HG03135 (cell line): ENCODE measurements at regions not wholly inside any gene's neighbourhood (a gene's known extent, or its start where the extent isn't known, plus 50 kb on each side); places are given as distances from the start of the nearest gene placed in this dataset.

ENCODE experiments used
- ATAC-seq: cut with Tn5 transposase; IDR thresholded peaks from one replicate; pipeline ENCODE4 v1.9.1; 2021; ENCODE audit warnings: mild to moderate bottlenecking, moderate library complexity; ENCODE audit not compliant: unreplicated experiment

- ATAC-seq: no peak
These were observed 533.2 kb downstream of the ARAP2 start for GRCh38 chr4:35711127-35711526.

- no peak for ATAC-seq
These were observed 520.3 kb downstream of the ARAP2 start for GRCh38 chr4:35723973-35724372.

- no peak for ATAC-seq
These were observed 519.2 kb downstream of the ARAP2 start for GRCh38 chr4:35725131-35725530.

GRCh38 chr4:35730414-35730813 is 513.9 kb downstream of the ARAP2 start:
- ATAC-seq: no peak

- ATAC-seq: peak; percentile 75
These were observed 509.8 kb downstream of the ARAP2 start for GRCh38 chr4:35734381-35735098.

- no peak for ATAC-seq
These were observed 505.0 kb downstream of the ARAP2 start for GRCh38 chr4:35739308-35739707.

- ATAC-seq: no peak
These were observed 490.3 kb downstream of the ARAP2 start for GRCh38 chr4:35754047-35754446.

- ATAC-seq: no peak
These were observed 486.5 kb downstream of the ARAP2 start for GRCh38 chr4:35757836-35758235.

- no peak for ATAC-seq
These were observed 483.5 kb downstream of the ARAP2 start for GRCh38 chr4:35760807-35761206.

- ATAC-seq: no peak
These were observed 472.7 kb downstream of the ARAP2 start for GRCh38 chr4:35771571-35771970.

- no peak for ATAC-seq
These were observed 472.0 kb downstream of the ARAP2 start for GRCh38 chr4:35772291-35772690.

GRCh38 chr4:35789899-35790574 is 454.3 kb downstream of the ARAP2 start:
- no peak for ATAC-seq

- ATAC-seq: no peak
These were observed 451.1 kb downstream of the ARAP2 start for GRCh38 chr4:35793045-35793722.

GRCh38 chr4:35793766-35794165 is 450.5 kb downstream of the ARAP2 start:
- ATAC-seq: no peak

GRCh38 chr4:35800669-35801068 is 443.6 kb downstream of the ARAP2 start:
- no peak for ATAC-seq

- no peak for ATAC-seq
These were observed 441.7 kb downstream of the ARAP2 start for GRCh38 chr4:35802644-35803043.

GRCh38 chr4:35818520-35818919 is 425.8 kb downstream of the ARAP2 start:
- no peak for ATAC-seq

- ATAC-seq: no peak
These were observed 424.3 kb downstream of the ARAP2 start for GRCh38 chr4:35820003-35820402.

GRCh38 chr4:35824231-35824630 is 420.1 kb downstream of the ARAP2 start:
- no peak for ATAC-seq

- no peak for ATAC-seq
These were observed 408.4 kb downstream of the ARAP2 start for GRCh38 chr4:35835893-35836292.

- no peak for ATAC-seq
These were observed 407.7 kb downstream of the ARAP2 start for GRCh38 chr4:35836596-35836995.

- ATAC-seq: no peak
These were observed 377.3 kb downstream of the ARAP2 start for GRCh38 chr4:35867057-35867456.
